MM.1S (cell line): ENCODE measurements at regions not wholly inside any gene's neighbourhood (a gene's known extent, or its start where the extent isn't known, plus 50 kb on each side); places are given as distances from the start of the nearest gene placed in this dataset.
"Not testable (repeated sequence)": the region's sequence is repeated elsewhere in the genome, so short reads cannot be mapped to it uniquely, and the experiment has no call there.

Experiments
- DNase-seq: peaks from one replicate; pipeline ENCODE4 v3.0.0-alpha.2; 2015
- H2AFZ ChIP-seq: fragments of 300-600 bp; sonication (generic); 2 replicates; pipeline ENCODE4 v1.6.0; 2016; ENCODE audit warnings: antibody characterized with exemption, low read length
- H3F3A ChIP-seq: fragments of 300-600 bp; sonication (generic); 2 replicates; pipeline ENCODE4 v1.6.1; 2016; ENCODE audit warnings: mild to moderate bottlenecking, antibody characterized with exemption, low read length, moderate library complexity, mixed read lengths; ENCODE audit not compliant: insufficient read depth
- H3K27ac ChIP-seq: fragments of 300-600 bp; sonication (generic); 2 replicates; pipeline ENCODE4 v1.5.1; 2016; ENCODE audit warnings: mild to moderate bottlenecking, low read length
- H3K27me3 ChIP-seq: fragments of 300-600 bp; sonication (generic); replicated peaks from 2 replicates; pipeline ENCODE4 v1.6.0; 2016; ENCODE audit warnings: low read length; ENCODE audit not compliant: insufficient read depth
- H3K36me3 ChIP-seq: fragments of 300-600 bp; sonication (generic); replicated peaks from 2 replicates; pipeline ENCODE4 v1.6.1; 2016; ENCODE audit warnings: mild to moderate bottlenecking, low read length, mixed read lengths; ENCODE audit not compliant: insufficient read depth
- H3K4me1 ChIP-seq: fragments of 300-600 bp; sonication (generic); 2 replicates; pipeline ENCODE4 v1.6.1; 2016; ENCODE audit warnings: low read length, mixed read lengths
- H3K4me2 ChIP-seq: fragments of 300-600 bp; sonication (generic); 2 replicates; pipeline ENCODE4 v1.6.0; 2016; ENCODE audit warnings: low read depth, low read length
- H3K4me3 ChIP-seq: fragments of 300-600 bp; sonication (generic); 2 replicates; pipeline ENCODE4 v1.5.1; 2016; ENCODE audit warnings: low read length, mixed read lengths
- H3K79me2 ChIP-seq: fragments of 300-600 bp; sonication (generic); 2 replicates; pipeline ENCODE4 v1.6.1; 2016; ENCODE audit warnings: mixed run types, low read length, mixed read lengths
- H3K9ac ChIP-seq: fragments of 300-600 bp; sonication (generic); 2 replicates; pipeline ENCODE4 v1.6.1; 2016; ENCODE audit warnings: low read length, mixed read lengths
- H3K9me2 ChIP-seq: fragments of 300-600 bp; sonication (generic); replicated peaks from 2 replicates; pipeline ENCODE4 v1.6.1; 2016; ENCODE audit warnings: mild to moderate bottlenecking, low read length, mixed read lengths; ENCODE audit not compliant: insufficient read depth
- H3K9me3 ChIP-seq: fragments of 300-600 bp; sonication (generic); replicated peaks from 2 replicates; pipeline ENCODE4 v1.6.1; 2016; ENCODE audit warnings: mild to moderate bottlenecking, low read length, mixed read lengths; ENCODE audit not compliant: insufficient read depth
- H4K20me1 ChIP-seq: fragments of 300-600 bp; sonication (generic); 2 replicates; pipeline ENCODE4 v1.6.1; 2016; ENCODE audit warnings: mild to moderate bottlenecking, low read length, moderate library complexity, mixed read lengths; ENCODE audit not compliant: insufficient read depth
- EZH2 ChIP-seq: fragments of 300-600 bp; sonication (generic); optimal IDR thresholded peaks from 2 replicates; pipeline ENCODE3; 2017; ENCODE audit warnings: low read depth, mild to moderate bottlenecking, antibody characterized with exemption, low read length, mixed read lengths
- EZH2phosphoT487 ChIP-seq: fragments of 300-600 bp; sonication (generic); IDR thresholded peaks from 2 replicates; pipeline ENCODE4 v1.6.1; 2018; ENCODE audit warnings: antibody characterized with exemption, low read length
- TF ChIP-seq, protein P1 (sequence below): fragments of 300-600 bp; sonication (generic); IDR thresholded peaks from 2 replicates; pipeline ENCODE4 v1.5.1; 2016; ENCODE audit warnings: antibody characterized with exemption, low read length, mixed read lengths

DNA sequence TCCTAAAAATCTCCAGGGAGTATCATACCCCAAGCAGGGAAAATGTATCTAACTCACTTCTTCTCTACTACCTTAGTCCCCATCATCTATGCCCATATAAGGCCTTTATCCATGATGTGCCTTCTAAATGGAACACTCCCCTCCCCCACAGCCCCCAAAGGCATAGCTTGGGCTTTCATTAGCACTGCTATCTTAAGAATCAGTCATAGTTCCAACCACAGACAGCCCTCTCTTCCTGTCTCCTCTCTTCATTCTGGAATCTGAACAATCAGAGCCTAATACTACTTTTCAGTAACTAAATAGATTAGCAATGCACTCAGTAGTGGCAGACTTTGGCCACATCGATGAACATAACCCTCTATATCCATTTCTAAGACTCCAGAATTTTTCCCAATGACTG is 313.2 kb upstream of the DKK2 start:
- Histone ChIP-seq H3K9me3 (no peaks in the 10 kb centered on the region), H3K4me1 (no peaks in the 10 kb centered on the region), H4K20me1 (no peaks in the 10 kb centered on the region), H3K36me3 (no peaks in the 10 kb centered on the region), H3K27me3 (no peaks in the 10 kb centered on the region), H3K27ac (no peak overlapping the region), H3F3A (no peaks in the 10 kb centered on the region), H3K4me3 (no peak overlapping the region), H3K9ac (no peak overlapping the region), H3K4me2 (no peak overlapping the region), H3K9me2 (no peaks in the 10 kb centered on the region), H3K79me2 (no peaks in the 10 kb centered on the region), H2AFZ (no peak overlapping the region)
- no peak for DNase-seq
- TF ChIP-seq EZH2phosphoT487 = no peak

DNA sequence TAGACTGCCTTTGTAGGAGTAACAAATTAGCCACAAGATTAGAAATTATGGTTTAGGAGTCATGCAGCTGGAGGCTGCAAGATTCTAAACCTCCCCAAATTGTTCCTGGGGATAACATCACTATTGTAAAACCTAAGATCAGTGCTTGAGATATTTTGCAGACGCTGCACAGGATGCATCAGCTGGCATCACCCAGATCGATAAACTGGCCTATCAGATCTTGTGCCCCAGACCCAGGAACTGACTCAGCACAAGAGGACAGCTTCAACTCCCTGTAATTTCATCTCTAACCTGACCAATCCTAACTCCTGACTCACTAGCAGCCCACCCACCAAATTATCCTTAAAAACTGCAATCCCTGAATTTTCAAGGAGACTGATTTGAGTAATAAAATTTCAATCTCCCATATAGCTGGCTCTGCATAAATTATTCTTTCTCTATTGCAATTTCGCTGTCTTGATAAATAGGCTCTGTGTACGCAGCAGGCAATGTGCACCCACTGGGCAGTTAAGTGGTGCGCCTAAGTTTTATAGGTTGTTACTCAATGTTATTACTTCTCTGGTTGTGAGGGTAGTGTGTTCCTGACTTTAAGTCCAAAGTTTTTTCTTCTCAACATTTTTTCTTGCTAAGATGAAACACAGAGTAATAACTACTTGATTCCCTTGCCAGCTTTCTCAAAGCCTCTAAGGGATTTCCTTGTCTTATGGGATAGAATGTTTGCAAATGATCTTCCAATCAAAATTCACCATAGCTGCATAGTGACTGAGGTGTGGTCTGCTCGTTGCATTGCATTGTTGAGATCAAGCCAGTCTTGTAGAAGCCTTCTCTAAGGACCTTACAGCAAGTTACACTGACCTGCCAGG is 312.3 kb upstream of the DKK2 start:
- Histone ChIP-seq H4K20me1 (no peaks in the 10 kb centered on the region), H3K9me2 (no peaks in the 10 kb centered on the region), H2AFZ (no peak overlapping the region), H3K9me3 (no peaks in the 10 kb centered on the region), H3K27me3 (no peaks in the 10 kb centered on the region), H3K9ac (no peak overlapping the region), H3K36me3 (no peaks in the 10 kb centered on the region), H3K4me2 (no peak overlapping the region), H3F3A (no peaks in the 10 kb centered on the region), H3K79me2 (no peaks in the 10 kb centered on the region), H3K27ac (no peak overlapping the region), H3K4me1 (no peaks in the 10 kb centered on the region), H3K4me3 (no peak overlapping the region)
- TF ChIP-seq, protein P1, sequence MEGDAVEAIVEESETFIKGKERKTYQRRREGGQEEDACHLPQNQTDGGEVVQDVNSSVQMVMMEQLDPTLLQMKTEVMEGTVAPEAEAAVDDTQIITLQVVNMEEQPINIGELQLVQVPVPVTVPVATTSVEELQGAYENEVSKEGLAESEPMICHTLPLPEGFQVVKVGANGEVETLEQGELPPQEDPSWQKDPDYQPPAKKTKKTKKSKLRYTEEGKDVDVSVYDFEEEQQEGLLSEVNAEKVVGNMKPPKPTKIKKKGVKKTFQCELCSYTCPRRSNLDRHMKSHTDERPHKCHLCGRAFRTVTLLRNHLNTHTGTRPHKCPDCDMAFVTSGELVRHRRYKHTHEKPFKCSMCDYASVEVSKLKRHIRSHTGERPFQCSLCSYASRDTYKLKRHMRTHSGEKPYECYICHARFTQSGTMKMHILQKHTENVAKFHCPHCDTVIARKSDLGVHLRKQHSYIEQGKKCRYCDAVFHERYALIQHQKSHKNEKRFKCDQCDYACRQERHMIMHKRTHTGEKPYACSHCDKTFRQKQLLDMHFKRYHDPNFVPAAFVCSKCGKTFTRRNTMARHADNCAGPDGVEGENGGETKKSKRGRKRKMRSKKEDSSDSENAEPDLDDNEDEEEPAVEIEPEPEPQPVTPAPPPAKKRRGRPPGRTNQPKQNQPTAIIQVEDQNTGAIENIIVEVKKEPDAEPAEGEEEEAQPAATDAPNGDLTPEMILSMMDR = no peak
- TF ChIP-seq EZH2 = no peak
- no peak for TF ChIP-seq EZH2phosphoT487
- DNase-seq = no peak

DNA sequence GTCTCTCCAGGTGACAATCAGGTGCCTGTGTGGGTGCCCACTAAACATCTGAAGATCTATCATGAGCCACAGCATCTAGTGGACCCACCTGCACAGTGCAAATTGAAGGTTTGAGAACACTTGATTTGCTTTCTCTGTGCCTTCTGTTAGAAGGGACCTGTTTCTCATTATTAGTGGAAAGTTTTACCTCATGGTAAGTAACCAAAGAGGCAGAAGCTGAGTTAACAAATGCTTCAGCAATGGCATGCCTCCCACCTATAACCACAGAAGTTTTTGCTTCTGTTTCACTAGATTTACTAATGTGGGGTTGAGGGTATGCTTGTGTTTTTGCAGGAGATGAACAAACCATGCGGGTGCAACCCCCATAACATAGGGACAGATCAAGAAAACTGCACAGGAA is 297.4 kb upstream of the DKK2 start:
- Histone ChIP-seq H3K4me1 (no peaks in the 10 kb centered on the region), H3K79me2 (no peaks in the 10 kb centered on the region), H3K9me2 (no peaks in the 10 kb centered on the region), H2AFZ (no peak overlapping the region), H3K4me3 (no peak overlapping the region), H3K4me2 (no peak overlapping the region), H3K9me3 (no peaks in the 10 kb centered on the region), H3K27me3 (no peaks in the 10 kb centered on the region), H4K20me1 (no peaks in the 10 kb centered on the region), H3K27ac (no peak overlapping the region), H3K36me3 (no peaks in the 10 kb centered on the region), H3K9ac (no peak overlapping the region), H3F3A (no peaks in the 10 kb centered on the region)
- TF ChIP-seq, protein P1 = no peak
- no peak for TF ChIP-seq EZH2phosphoT487
- no peak for TF ChIP-seq EZH2
- DNase-seq = no peak

GRCh38 chr4:107332656-107333055 is 296.5 kb upstream of the DKK2 start:
- not testable (repeated sequence) for H3K79me2 ChIP-seq, H3K4me2 ChIP-seq, H3F3A ChIP-seq, H3K9me3 ChIP-seq, H3K9ac ChIP-seq, DNase-seq, H3K9me2 ChIP-seq, H3K4me1 ChIP-seq, H4K20me1 ChIP-seq, H3K27me3 ChIP-seq, H3K4me3 ChIP-seq, H3K27ac ChIP-seq, H3K36me3 ChIP-seq, H2AFZ ChIP-seq
